Esophagus muscularis mucosa (tissue), 4 donors: ENCODE measurements at regions not wholly inside any gene's neighbourhood (a gene's known extent, or its start where the extent isn't known, plus 50 kb on each side); places are given as distances from the start of the nearest gene placed in this dataset.

ENCODE experiments used
- DNase-seq: peaks from one replicate; pipeline ENCODE4 v3.0.0-alpha.2; 2017; ENCODE audit errors: extremely low spot score
- H3K27ac ChIP-seq, 4 donors: fragments of 200-600 bp; sonication (generic); replicated peaks in 1 of 4; 1 replicate in 3 of 4; 2 replicates in 1 of 4; pipeline ENCODE4 v1.5.1; 2016 to 2019; ENCODE audit warnings: mild to moderate bottlenecking in 1 of 4
- H3K27me3 ChIP-seq, 4 donors: fragments of 200-600 bp; sonication (generic); one replicate each; pipeline versions ENCODE4 v1.5.1 to v1.6.0; 2016 to 2019
- H3K36me3 ChIP-seq, 4 donors: fragments of 200-600 bp; sonication (generic); one replicate each; pipeline ENCODE4 v1.5.1; 2016 to 2019
- H3K4me1 ChIP-seq, 4 donors: fragments of 200-600 bp; sonication (generic); one replicate each; pipeline ENCODE4 v1.5.1; 2016 to 2019
- H3K4me3 ChIP-seq, 4 donors: fragments of 200-600 bp; sonication (generic); 1 replicate in 2 of 4; 2 replicates in 2 of 4; pipeline ENCODE4 v1.5.1; 2016 to 2019; ENCODE audit warnings: mild to moderate bottlenecking in 4 of 4, moderate library complexity in 1 of 4
- H3K9me3 ChIP-seq, 4 donors: fragments of 200-600 bp; sonication (generic); 1 replicate in 3 of 4; 2 replicates in 1 of 4; pipeline ENCODE4 v1.5.1; 2016 to 2019
- EP300 ChIP-seq: sonication (generic); formaldehyde crosslinking; IDR thresholded peaks from one replicate; pipeline ENCODE4 v1.6.1; 2017; ENCODE audit warnings: antibody characterized with exemption
- POLR2A ChIP-seq: fragments of 450-650 bp; IDR thresholded peaks from one replicate; pipeline ENCODE4 v1.6.1; 2017; ENCODE audit warnings: antibody characterized with exemption, moderate library complexity, mild to moderate bottlenecking, low read depth
- POLR2AphosphoS5 ChIP-seq, 2 donors: sonication (generic); formaldehyde crosslinking; IDR thresholded peaks; one replicate each; pipeline ENCODE4 v1.6.1; 2017; ENCODE audit warnings: antibody characterized with exemption in 2 of 2
- WGBS: methylation state at CpG from one replicate; pipeline ENCODE4 v1.1.5; 2018; 5-methylcytosine and 5-hydroxymethylcytosine counted together
- intact Hi-C: fragments of 100-400 bp; cut with DNase I; formaldehyde crosslinking; loops from one replicate; pipeline ENCODE4 v1.15.1; 2023
- TF ChIP-seq, protein P1 (sequence below), 3 experiments: fragments of 200-600 bp in 2 of 3; fragments of 450-650 bp in 1 of 3; sonication (generic) in 2 of 3; IDR thresholded peaks; one replicate each; pipeline ENCODE4 v1.5.1; 2017 to 2019; ENCODE audit warnings: antibody characterized with exemption in 3 of 3, mild to moderate bottlenecking in 2 of 3, moderate library complexity in 1 of 3

DNA sequence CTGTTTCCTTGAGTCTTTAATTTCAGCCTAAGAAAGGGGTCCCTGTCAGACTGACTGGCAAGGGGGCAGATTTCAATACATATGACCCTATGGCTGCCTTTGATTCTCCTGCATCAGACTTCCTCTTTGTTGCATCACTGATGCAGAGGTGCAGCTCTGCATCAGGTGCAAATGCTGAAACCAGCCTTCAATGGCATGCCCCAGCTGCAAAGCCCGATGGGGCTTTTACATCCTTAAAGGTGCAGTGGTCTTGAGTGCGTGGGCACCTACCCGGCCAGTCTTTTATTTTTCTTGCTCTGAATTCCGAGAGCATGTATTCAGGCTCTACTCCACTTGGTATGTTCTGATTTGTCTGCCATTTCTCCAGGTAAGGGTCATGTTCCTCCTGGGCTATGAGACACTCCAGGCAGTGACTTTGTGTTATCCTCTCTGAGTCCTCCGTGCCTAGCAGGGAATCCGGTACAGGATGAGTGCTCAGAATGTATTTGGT, 169.5 kb downstream of the MYCN start:
- 84% methylated on average over 6 of the region's 6 CpGs for WGBS
- Histone ChIP-seq H3K4me3 (no peak overlapping the region), H3K27me3 (peaks cover 0 to 5% (median 0%) of the 10 kb centered on the region in 4 donors), H3K9me3 (no peaks in the 10 kb centered on the region), H3K4me1 (peaks cover 0 to 13% (median 11%) of the 10 kb centered on the region in 4 donors), H3K27ac (no peak overlapping the region), H3K36me3 (no peaks in the 10 kb centered on the region)
- intact Hi-C loops = no loop called here
- TF ChIP-seq, protein P1, sequence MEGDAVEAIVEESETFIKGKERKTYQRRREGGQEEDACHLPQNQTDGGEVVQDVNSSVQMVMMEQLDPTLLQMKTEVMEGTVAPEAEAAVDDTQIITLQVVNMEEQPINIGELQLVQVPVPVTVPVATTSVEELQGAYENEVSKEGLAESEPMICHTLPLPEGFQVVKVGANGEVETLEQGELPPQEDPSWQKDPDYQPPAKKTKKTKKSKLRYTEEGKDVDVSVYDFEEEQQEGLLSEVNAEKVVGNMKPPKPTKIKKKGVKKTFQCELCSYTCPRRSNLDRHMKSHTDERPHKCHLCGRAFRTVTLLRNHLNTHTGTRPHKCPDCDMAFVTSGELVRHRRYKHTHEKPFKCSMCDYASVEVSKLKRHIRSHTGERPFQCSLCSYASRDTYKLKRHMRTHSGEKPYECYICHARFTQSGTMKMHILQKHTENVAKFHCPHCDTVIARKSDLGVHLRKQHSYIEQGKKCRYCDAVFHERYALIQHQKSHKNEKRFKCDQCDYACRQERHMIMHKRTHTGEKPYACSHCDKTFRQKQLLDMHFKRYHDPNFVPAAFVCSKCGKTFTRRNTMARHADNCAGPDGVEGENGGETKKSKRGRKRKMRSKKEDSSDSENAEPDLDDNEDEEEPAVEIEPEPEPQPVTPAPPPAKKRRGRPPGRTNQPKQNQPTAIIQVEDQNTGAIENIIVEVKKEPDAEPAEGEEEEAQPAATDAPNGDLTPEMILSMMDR (IDR thresholded peaks at IDR 0.05) = no peak
- TF ChIP-seq POLR2AphosphoS5 (IDR thresholded peaks at IDR 0.05) (no peak), EP300 (no peak), POLR2A (no peak)
- no peak for DNase-seq

DNA sequence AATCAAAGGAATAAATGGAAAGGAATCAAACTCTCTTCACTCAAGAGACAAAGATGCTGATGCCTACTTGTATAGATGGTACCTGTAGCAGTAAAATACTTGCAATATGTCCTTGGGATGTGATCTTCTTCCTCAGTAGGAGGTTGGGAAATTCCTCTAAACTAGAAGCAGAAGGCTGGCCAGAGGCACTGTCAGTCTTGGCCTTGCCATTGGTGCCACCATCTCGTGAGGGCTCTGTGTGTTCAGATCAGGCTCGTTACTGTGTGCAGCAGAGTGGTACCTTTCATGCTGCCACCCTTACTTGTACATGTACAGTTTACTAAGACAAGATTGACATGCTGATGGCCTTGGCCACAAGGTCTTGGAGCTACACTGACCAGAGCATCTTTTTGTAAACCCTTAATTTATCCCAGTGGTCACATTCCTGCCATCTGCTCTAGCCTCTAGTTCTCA, 169.0 kb downstream of the MYCN start:
- Histone ChIP-seq H3K27me3 (peaks cover 0 to 5% (median 0%) of the 10 kb centered on the region in 4 donors), H3K36me3 (no peaks in the 10 kb centered on the region), H3K27ac (no peak overlapping the region), H3K9me3 (no peaks in the 10 kb centered on the region), H3K4me1 (peaks cover 0 to 13% (median 12%) of the 10 kb centered on the region in 4 donors), H3K4me3 (no peak overlapping the region)
- TF ChIP-seq EP300 (no peak), POLR2AphosphoS5 (IDR thresholded peaks at IDR 0.05) (no peak), POLR2A (no peak)
- TF ChIP-seq, protein P1 (IDR thresholded peaks at IDR 0.05) = no peak
- intact Hi-C loops = no loop called here
- WGBS = 100% methylated on average over 1 of the region's 2 CpGs
- no peak for DNase-seq

DNA sequence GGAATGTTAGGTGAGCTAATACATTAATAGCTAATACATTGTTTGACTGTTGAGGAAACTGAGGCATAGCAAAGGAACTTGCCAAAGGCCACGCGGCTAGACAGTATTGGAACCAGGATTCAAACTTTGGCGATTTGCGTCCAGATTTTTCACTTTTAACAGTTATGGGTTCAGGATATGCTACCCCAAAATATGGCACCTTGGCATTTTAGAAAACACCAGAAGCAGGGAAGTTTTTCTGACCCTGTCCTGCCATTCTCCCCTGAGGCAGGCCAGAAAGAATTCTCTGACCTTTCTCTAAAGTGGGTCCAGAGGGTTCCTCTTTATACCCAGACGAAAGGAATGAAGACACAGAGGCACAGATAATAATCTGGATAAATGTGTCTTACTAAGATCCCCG, 166.9 kb downstream of the MYCN start:
- Histone ChIP-seq H3K4me3 (no peak overlapping the region), H3K27me3 (peaks cover 0 to 15% (median 0%) of the 10 kb centered on the region in 4 donors), H3K9me3 (no peaks in the 10 kb centered on the region), H3K36me3 (no peaks in the 10 kb centered on the region), H3K27ac (no peak overlapping the region), H3K4me1 (peaks cover 0 to 13% (median 12%) of the 10 kb centered on the region in 4 donors)
- WGBS = 96% methylated on average over 6 of the region's 6 CpGs
- intact Hi-C loops = no loop called here
- TF ChIP-seq POLR2A (no peak), POLR2AphosphoS5 (IDR thresholded peaks at IDR 0.05) (no peak), EP300 (no peak)
- TF ChIP-seq, protein P1 (IDR thresholded peaks at IDR 0.05) = no peak
- DNase-seq = no peak

DNA sequence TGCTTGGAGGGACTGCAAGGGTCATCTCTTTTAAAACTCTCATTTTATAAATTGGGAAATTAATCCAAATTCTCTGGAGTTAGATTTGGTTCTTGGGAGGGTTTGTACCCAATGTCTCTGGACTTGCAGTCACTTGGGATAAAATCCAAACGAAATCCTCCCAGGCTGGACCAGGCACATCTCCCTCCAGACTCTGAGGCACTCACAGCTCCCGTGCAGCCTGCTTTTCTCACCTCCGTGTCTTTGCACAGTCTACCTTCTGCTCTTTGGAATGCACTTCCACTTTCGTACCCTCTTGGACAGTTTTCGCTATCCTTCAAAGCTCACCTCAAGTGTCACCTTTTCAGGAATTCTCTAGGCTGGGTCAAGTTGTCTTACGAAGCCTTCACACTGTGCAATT, 166.3 kb downstream of the MYCN start:
- H3K27ac ChIP-seq = no peak overlapping the region
- no peaks in the 10 kb centered on the region for H3K36me3 ChIP-seq
- TF ChIP-seq POLR2AphosphoS5 (IDR thresholded peaks at IDR 0.05) = no peak
- H3K4me3 ChIP-seq = no peak overlapping the region
- peaks cover 0 to 13% (median 12%) of the 10 kb centered on the region in 4 donors for H3K4me1 ChIP-seq
- 85% methylated on average over 6 of the region's 6 CpGs for WGBS
- peaks cover 0 to 21% (median 0%) of the 10 kb centered on the region in 4 donors for H3K27me3 ChIP-seq
- no peak for DNase-seq
- intact Hi-C loops = no loop called here
- no peaks in the 10 kb centered on the region for H3K9me3 ChIP-seq

DNA sequence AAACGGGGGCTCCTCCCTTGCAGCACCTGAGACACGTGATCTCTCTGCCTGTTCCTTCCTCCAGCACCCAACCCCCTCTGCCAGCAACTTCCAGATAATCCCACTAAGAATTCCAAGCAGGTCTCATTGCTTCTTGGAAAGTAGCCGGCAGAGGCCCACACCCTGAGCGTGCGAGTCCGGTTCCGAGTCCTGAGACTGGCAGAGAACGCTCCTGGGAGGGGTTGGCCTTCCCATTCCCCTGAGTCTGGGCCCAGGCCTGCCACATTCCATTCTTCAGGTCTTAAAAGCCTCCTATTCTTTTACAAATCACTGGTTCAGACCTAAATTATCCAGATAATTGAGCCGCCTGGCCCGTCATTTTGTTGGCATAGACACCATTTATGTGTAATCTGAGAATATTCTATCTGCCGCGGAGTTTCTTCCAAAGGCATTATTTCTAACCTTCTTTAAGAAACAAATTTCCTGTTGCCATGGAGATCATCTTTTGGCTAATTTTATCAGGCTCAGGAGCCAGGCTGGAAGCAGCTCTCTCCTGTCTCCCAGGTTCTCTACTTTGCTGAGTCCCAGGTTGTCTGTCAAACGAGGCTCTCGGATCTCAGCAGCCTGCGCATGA, 165.4 kb downstream of the MYCN start:
- Histone ChIP-seq H3K9me3 (no peaks in the 10 kb centered on the region), H3K4me1 (peaks cover 0 to 13% (median 12%) of the 10 kb centered on the region in 4 donors), H3K27ac (no peak overlapping the region), H3K36me3 (no peaks in the 10 kb centered on the region), H3K4me3 (peak overlapping the region in 3 of 4 donors; percentile 11 to 21 (median 14)), H3K27me3 (peaks cover 0 to 23% (median 0%) of the 10 kb centered on the region in 4 donors)
- intact Hi-C loops = no loop called here
- 59% methylated on average over 15 of the region's 15 CpGs for WGBS
- DNase-seq = no peak
- TF ChIP-seq EP300 (no peak), POLR2AphosphoS5 (IDR thresholded peaks at IDR 0.05) (no peak), POLR2A (no peak)
- TF ChIP-seq, protein P1 (IDR thresholded peaks at IDR 0.05) = no peak
